GM13977 (cell line): ENCODE measurements at regions not wholly inside any gene's neighbourhood (a gene's known extent, or its start where the extent isn't known, plus 50 kb on each side); places are given as distances from the start of the nearest gene placed in this dataset.

Experiments used
- DNase-seq: peaks from one replicate; pipeline ENCODE4 v3.0.0; 2012; ENCODE audit warnings: low spot score
- CTCF ChIP-seq: IDR thresholded peaks from 2 replicates; pipeline ENCODE4 v1.5.1; 2012; ENCODE audit warnings: mild to moderate bottlenecking, control low read depth; ENCODE audit not compliant: insufficient read depth; ENCODE audit errors: extremely low read depth, missing control alignments
- in situ Hi-C: fragments of 300-500 bp; cut with MboI; formaldehyde crosslinking; loops from one replicate; pipeline ENCODE4 v1.12.0; 2022; ENCODE audit warnings: low sequenced_read_pairs, low pct_unique_long_range_greater_than_20kb, mixed read lengths, inconsistent platforms; ENCODE audit not compliant: unreplicated experiment

GRCh38 chr5:103474677-103475076, 87.9 kb downstream of the NUDT12 start:
- DNase-seq, result no peak
- in situ Hi-C loops, result loop anchor here (10.0 kb wide), 1 partner anchor 240 kb away; no protein-coding TSS in a partner anchor
- TF ChIP-seq CTCF, result no peak

GRCh38 chr5:103473725-103474124, 88.9 kb downstream of the NUDT12 start:
- DNase-seq, result no peak
- in situ Hi-C loops, result loop anchor here (10.0 kb wide), 1 partner anchor 239 kb away; no protein-coding TSS in a partner anchor

GRCh38 chr5:103472830-103473229, 89.8 kb downstream of the NUDT12 start:
- no peak for DNase-seq
- TF ChIP-seq CTCF, result no peak
- in situ Hi-C loops, result loop anchor here (10.0 kb wide), 1 partner anchor 238 kb away; no protein-coding TSS in a partner anchor

More at GRCh38 chr5:103473725-103474124, 88.9 kb downstream of the NUDT12 start:
- no peak for TF ChIP-seq CTCF

- TF ChIP-seq CTCF, result no peak
- in situ Hi-C loops, result loop anchor here (10.0 kb wide), 1 partner anchor 237 kb away; no protein-coding TSS in a partner anchor
- DNase-seq, result no peak
Measured at GRCh38 chr5:103472265-103472664, 90.3 kb downstream of the NUDT12 start.

- in situ Hi-C loops, result loop anchor here (10.0 kb wide), 1 partner anchor 235 kb away; no protein-coding TSS in a partner anchor
- no peak for TF ChIP-seq CTCF
- DNase-seq, result no peak
Measured at GRCh38 chr5:103469288-103470040, 93.1 kb downstream of the NUDT12 start.

- no peak for TF ChIP-seq CTCF
- in situ Hi-C loops, result no loop called here
- DNase-seq, result no peak
Measured at GRCh38 chr5:103467831-103468230, 94.8 kb downstream of the NUDT12 start.
